ENCODE measurements at regions not wholly inside any gene's neighbourhood (a gene's known extent, or its start where the extent isn't known, plus 50 kb on each side); places are given as distances from the start of the nearest gene placed in this dataset.
A peak's percentile ranks its signal among the peaks of the same experiment; 100 is the strongest.

DNA sequence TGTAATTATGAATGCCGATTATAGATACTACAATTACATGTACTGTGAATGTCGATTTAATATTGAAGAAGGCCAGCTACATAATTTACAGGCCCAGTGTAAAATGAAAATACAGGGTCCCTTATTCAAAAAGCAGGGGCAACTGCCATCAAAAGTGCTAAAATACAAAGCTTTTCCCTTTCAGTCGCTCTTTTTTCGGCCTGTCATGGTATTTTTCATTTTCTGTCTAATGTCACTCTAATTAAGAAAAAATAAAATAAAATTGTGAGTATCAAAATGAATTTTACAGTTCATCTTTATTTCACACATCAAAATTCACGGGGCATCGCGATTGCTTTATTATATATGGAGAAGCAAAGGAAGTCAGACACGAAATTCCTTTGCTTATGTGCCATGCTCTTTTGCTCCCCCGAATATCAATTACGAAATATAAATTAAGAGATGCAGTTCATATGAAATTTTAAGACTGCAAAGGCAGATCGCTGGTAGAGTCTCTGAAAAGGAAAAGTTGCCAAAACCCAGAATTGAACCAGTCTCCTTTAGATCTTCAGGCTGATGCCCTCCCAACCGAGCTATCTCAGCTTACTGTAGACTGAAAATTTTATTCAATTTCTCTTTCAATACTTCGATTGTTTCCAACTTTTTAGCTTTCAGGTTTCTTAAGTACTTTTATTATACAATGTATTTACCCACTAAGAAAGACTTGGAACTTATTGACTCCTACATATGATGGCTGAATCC lies 197.0 kb downstream of the TRIM27 start:
- TF ChIP-seq HMGXB4 (CRISPR knock-in tag; IDR thresholded peaks at IDR 0.05; ENCODE audit: borderline replicate concordance) (no peak), REST (IDR thresholded peaks at IDR 0.05) (no peak), MAFK (IDR thresholded peaks at IDR 0.05; ENCODE audit: partially characterized antibody) (no peak), ESRRA (IDR thresholded peaks at IDR 0.05; ENCODE audit: borderline replicate concordance, low read length) (no peak), RFX5 (IDR thresholded peaks at IDR 0.05) (no peak), HES2 (IDR thresholded peaks at IDR 0.05) (no peak)
- WGBS (ENCODE audit: missing lambda C conversion rate), result 71% methylated on average over 13 of the region's 13 CpGs
- Histone ChIP-seq H3K4me2 (no peak overlapping the region), H3K27ac (no peak overlapping the region), H3K4me1 (peaks cover 10% of the 10 kb centered on the region), H3K9me3 (no peaks in the 10 kb centered on the region), H3K4me3 (no peak overlapping the region)
- ChIA-PET CTCF (interaction anchor here (0.6 to 1.7 kb wide), 2 partner anchors 64 to 289 kb away, joined by 3 to 4 read pairs; no protein-coding TSS in a partner anchor), POLR2A (interaction anchor here (3.6 kb wide), 1 partner anchor 31 kb away, joined by 10 read pairs; no protein-coding TSS in a partner anchor)
- ATAC-seq, result no peak
- no peak for DNase-seq (ENCODE audit: low read depth in 1 of 2, low spot score in 1 of 2)
- no peak for FAIRE-seq

DNA sequence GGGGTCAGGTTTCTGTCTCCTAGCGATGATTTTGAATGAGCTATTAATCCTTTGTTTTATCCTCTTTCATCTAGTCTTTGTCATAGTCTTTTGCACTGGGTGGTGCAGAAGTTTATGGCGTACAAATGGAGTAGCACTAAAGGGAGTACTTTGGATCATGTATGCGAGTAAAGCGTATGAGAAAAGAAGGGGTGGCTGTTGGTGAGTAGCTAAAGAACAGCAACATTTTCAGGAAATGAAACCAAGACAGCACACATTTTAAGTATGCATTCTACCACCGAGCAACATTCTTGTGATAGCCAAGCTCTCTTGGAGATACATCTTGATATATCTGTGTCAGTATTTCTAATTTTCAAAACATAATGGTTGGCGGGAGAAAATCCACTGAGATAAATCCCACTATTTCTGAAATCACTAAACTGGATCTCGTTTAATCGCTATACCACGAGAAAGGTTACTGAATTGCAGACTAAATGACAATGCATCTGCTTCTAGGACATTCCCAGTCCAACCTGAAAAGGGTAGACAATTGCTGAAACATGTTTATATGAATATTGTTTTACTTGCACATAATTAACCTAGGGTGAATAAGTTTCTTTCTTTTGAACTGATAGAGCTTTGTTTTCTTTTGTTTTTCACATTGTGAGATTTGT lies 196.1 kb downstream of the TRIM27 start:
- WGBS (ENCODE audit: missing lambda C conversion rate), result 62% methylated on average over 9 of the region's 9 CpGs
- CTCF ChIA-PET, result interaction anchor here (0.6 to 1.7 kb wide), 3 partner anchors 20 to 288 kb away, joined by 3 to 4 read pairs (median 3); no protein-coding TSS in a partner anchor
- Histone ChIP-seq H3K4me3 (peak overlapping the region; percentile 92), H3K4me1 (peaks cover 10% of the 10 kb centered on the region), H3K4me2 (peak overlapping the region; percentile 85), H3K27ac (no peak overlapping the region), H3K9me3 (no peaks in the 10 kb centered on the region)
- no peak for ATAC-seq
- FAIRE-seq, result no peak
- TF ChIP-seq EHMT2 (IDR thresholded peaks at IDR 0.05; ENCODE audit: low read depth), result no peak
- no peak for DNase-seq (ENCODE audit: low read depth in 1 of 2, low spot score in 1 of 2)
- POLR2A ChIA-PET, result interaction anchor here (1.5 to 3.6 kb wide), 2 partner anchors 9 to 31 kb away, joined by 3 to 10 read pairs; no protein-coding TSS in a partner anchor

- ChIA-PET CTCF (interaction anchor here (1.2 to 1.9 kb wide), 3 partner anchors 11 to 253 kb away, joined by 3 to 7 read pairs (median 4); no protein-coding TSS in a partner anchor), POLR2A (interaction anchor here (1.4 to 3.6 kb wide), 2 partner anchors 28 to 66 kb away, joined by 5 to 10 read pairs; no protein-coding TSS in a partner anchor)
- Histone ChIP-seq H3K4me1 (peaks cover 10% of the 10 kb centered on the region), H3K27ac (peak overlapping the region in 1 of 2 experiments; percentile 69; a peak in 3 of 6 replicates), H3K4me2 (peak overlapping the region; percentile 85), H3K4me3 (peak overlapping the region; percentile 92), H3K9me3 (no peaks in the 10 kb centered on the region)
- TF ChIP-seq HEYL (CRISPR knock-in tag; IDR thresholded peaks at IDR 0.05) (no peak), CHD4 (IDR thresholded peaks at IDR 0.05; ENCODE audit: borderline replicate concordance) (no peak)
- no peak for FAIRE-seq
- peak; percentile 27 to 41; a peak in 3 of 6 replicates for ATAC-seq
- DNase-seq (ENCODE audit: low read depth in 1 of 2, low spot score in 1 of 2), result peak in 1 of 2 experiments; percentile 52
- under 1% methylated on average over 24 of the region's 24 CpGs for WGBS (ENCODE audit: missing lambda C conversion rate)
These were observed 194.0 kb downstream of the TRIM27 start for GRCh38 chr6:28729501-28730402.

Measured in A549 (cell line).